Spleen (tissue), 11 donors: ENCODE measurements at regions not wholly inside any gene's neighbourhood (a gene's known extent, or its start where the extent isn't known, plus 50 kb on each side); places are given as distances from the start of the nearest gene placed in this dataset.

Experiments used
- DNase-seq: peaks from one replicate; pipeline ENCODE4 v3.0.0-alpha.2; 2020
- H3K27ac ChIP-seq, 8 donors: fragments of 200-600 bp; sonication (generic) in 7 of 8; 1 replicate in 4 of 8; 2 replicates in 4 of 8; pipeline versions ENCODE4 v1.5.0 to v1.8.0; 2016 to 2021; ENCODE audit warnings: inconsistent platforms in 4 of 8, mild to moderate bottlenecking in 4 of 8, moderate library complexity in 1 of 8
- H3K27me3 ChIP-seq, 7 donors: fragments of 200-600 bp; sonication (generic) in 6 of 7; replicated peaks in 1 of 7; 1 replicate in 4 of 7; 2 replicates in 3 of 7; pipeline versions ENCODE4 v1.5.0 to v1.8.0; 2016 to 2021; ENCODE audit warnings: inconsistent platforms in 3 of 7, mild to moderate bottlenecking in 1 of 7
- H3K36me3 ChIP-seq, 6 donors: fragments of 200-600 bp; sonication (generic) in 5 of 6; 1 replicate in 4 of 6; 2 replicates in 2 of 6; pipeline versions ENCODE4 v1.5.0 to v1.8.0; 2016 to 2021; ENCODE audit warnings: inconsistent platforms in 2 of 6
- H3K4me1 ChIP-seq, 6 donors: fragments of 200-600 bp; sonication (generic) in 5 of 6; 1 replicate in 3 of 6; 2 replicates in 3 of 6; pipeline versions ENCODE4 v1.5.0 to v1.8.0; 2016 to 2021; ENCODE audit warnings: inconsistent platforms in 3 of 6
- H3K4me3 ChIP-seq, 8 donors: fragments of 200-600 bp; sonication (generic) in 7 of 8; 1 replicate in 4 of 8; 2 replicates in 4 of 8; pipeline versions ENCODE4 v1.5.0 to v1.8.0; 2016 to 2021; ENCODE audit warnings: inconsistent platforms in 4 of 8, mild to moderate bottlenecking in 4 of 8, moderate library complexity in 2 of 8
- H3K9me3 ChIP-seq, 8 donors: fragments of 200-600 bp; sonication (generic) in 7 of 8; 1 replicate in 4 of 8; 2 replicates in 4 of 8; pipeline versions ENCODE4 v1.5.0 to v1.8.0; 2016 to 2021; ENCODE audit warnings: inconsistent platforms in 4 of 8
- CTCF ChIP-seq, 11 experiments: fragments of 200-600 bp in 7 of 11; fragments of 450-650 bp in 4 of 11; sonication (generic) in 4 of 11; IDR thresholded peaks in 8 of 11; conservative IDR thresholded peaks in 3 of 11; 1 replicate in 7 of 11; 2 replicates in 4 of 11; pipeline versions ENCODE4 v1.4.0 to v1.8.0; 2016 to 2021; ENCODE audit warnings: antibody characterized with exemption in 11 of 11, inconsistent platforms in 4 of 11, mild to moderate bottlenecking in 1 of 11
- POLR2A ChIP-seq, 3 donors: fragments of 450-650 bp; IDR thresholded peaks; one replicate each; pipeline ENCODE4 v1.5.1; 2017; ENCODE audit warnings: antibody characterized with exemption in 3 of 3, mild to moderate bottlenecking in 1 of 3
- POLR2AphosphoS5 ChIP-seq, 3 donors: sonication (generic); formaldehyde crosslinking; IDR thresholded peaks; one replicate each; pipeline ENCODE4 v1.5.1; 2017; ENCODE audit warnings: antibody characterized with exemption in 3 of 3
- whole genome bisulfite sequencing, 5 donors: extraction: QIAGEN DNeasy Blood & Tissue Kit in 3 of 5; methylation state at CpG; one replicate each; pipeline versions ENCODE4 v1.1.5 to v1.1.7; 2013 to 2018; 5-methylcytosine and 5-hydroxymethylcytosine counted together
- intact Hi-C: fragments of 100-400 bp; cut with DNase I; formaldehyde crosslinking; loops from one replicate; pipeline ENCODE4 v1.15.0; 2023; ENCODE audit warnings: low total_unique reads
- donor health status: healthy with polysubstance abuse.
- donor health status: DM: no; HTN: no; CAD: no; lungs with moderate emphysema.
- donor health status: DM: no; HTN: no; CAD: no.
- donor health status: Bipolar disorder and iron deficiency.
- donor health status: healthy.
- donor health status: DM: no; HTN: no; CAD: no.
- donor health status: DM: yes; HTN: yes; CAD: no.

DNA sequence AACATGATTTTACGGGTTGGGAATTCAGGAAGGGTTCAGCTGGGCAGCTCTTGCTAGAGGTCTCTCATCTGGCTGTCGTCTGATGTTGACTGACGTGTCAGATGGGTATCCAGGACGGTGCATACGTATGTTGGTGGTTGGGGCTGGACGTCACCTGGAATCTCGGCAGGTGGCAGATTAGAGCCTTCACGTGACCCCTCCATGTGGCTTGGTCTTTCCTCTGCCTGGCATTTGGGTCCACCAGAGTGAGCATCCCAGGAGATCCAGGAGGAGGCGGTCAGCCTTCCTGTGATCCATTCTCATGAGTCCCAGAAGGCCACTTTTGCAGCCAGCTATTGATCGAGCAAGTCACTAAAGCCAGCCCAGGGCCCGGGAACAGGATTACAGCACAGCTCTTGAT lies 202.7 kb downstream of the FOXL1 start:
- TF ChIP-seq CTCF (IDR thresholded peaks at IDR 0.05 in 8 of 11, conservative IDR thresholded peaks at IDR 0.05 in 3 of 11) = no peak
- no peak for TF ChIP-seq POLR2A (IDR thresholded peaks at IDR 0.05)
- no peak for TF ChIP-seq POLR2AphosphoS5 (IDR thresholded peaks at IDR 0.05)
- no peak for DNase-seq
- no peak overlapping the region for H3K27ac ChIP-seq
- H3K9me3 ChIP-seq = no peaks in the 10 kb centered on the region
- intact Hi-C loops = no loop called here
- H3K27me3 ChIP-seq = peaks cover 0 to 38% (median 0%) of the 10 kb centered on the region in 7 donors
- H3K4me3 ChIP-seq = no peak overlapping the region
- 82 to 92% (median 91%) methylated on average over 11 of the region's 11 CpGs for WGBS, 5 donors
- H3K36me3 ChIP-seq = no peaks in the 10 kb centered on the region
- H3K4me1 ChIP-seq = no peaks in the 10 kb centered on the region

GRCh38 chr16:86783636-86784626 lies 205.6 kb downstream of the FOXL1 start:
- DNase-seq = no peak
- Histone ChIP-seq H3K27ac (no peak overlapping the region), H3K27me3 (peaks cover 0 to 25% (median 0%) of the 10 kb centered on the region in 7 donors), H3K9me3 (no peaks in the 10 kb centered on the region), H3K36me3 (no peaks in the 10 kb centered on the region), H3K4me3 (no peak overlapping the region), H3K4me1 (no peaks in the 10 kb centered on the region)
- intact Hi-C loops = no loop called here
- no peak for TF ChIP-seq POLR2A (IDR thresholded peaks at IDR 0.05)
- no peak for TF ChIP-seq POLR2AphosphoS5 (IDR thresholded peaks at IDR 0.05)
- no peak for TF ChIP-seq CTCF (IDR thresholded peaks at IDR 0.05 in 8 of 11, conservative IDR thresholded peaks at IDR 0.05 in 3 of 11)
- WGBS, 5 donors = 82 to 87% (median 86%) methylated on average over 23 of the region's 23 CpGs

DNA sequence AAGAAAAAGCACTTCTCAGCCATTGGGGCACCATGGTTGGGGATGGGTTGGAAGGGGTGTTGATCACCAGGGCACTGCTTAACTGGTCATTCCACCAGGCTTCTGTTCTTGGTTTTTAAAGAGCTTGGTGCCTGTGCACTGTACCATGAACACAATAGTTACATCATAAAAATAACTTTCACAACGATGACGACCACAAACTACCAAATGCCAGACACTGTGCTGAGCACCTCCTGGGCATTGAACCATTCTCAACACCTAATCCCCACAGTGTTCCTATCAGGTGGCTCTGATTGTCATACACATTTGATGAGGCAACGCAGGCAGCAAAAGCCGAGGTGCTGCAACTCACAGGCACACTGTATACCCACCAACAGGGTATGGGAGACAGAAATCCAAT lies 208.0 kb downstream of the FOXL1 start:
- WGBS, 5 donors = 79 to 92% (median 87%) methylated on average over 4 of the region's 4 CpGs
- no peak for DNase-seq

More for the DNA sequence above, 208.0 kb downstream of the FOXL1 start:
- no peaks in the 10 kb centered on the region for H3K36me3 ChIP-seq
- no peak overlapping the region for H3K4me3 ChIP-seq
- H3K27me3 ChIP-seq = peaks cover 0 to 29% (median 0%) of the 10 kb centered on the region in 7 donors
- intact Hi-C loops = no loop called here
- H3K27ac ChIP-seq = no peak overlapping the region
- H3K4me1 ChIP-seq = no peaks in the 10 kb centered on the region
- no peak for TF ChIP-seq POLR2AphosphoS5 (IDR thresholded peaks at IDR 0.05)
- TF ChIP-seq CTCF (IDR thresholded peaks at IDR 0.05 in 8 of 11, conservative IDR thresholded peaks at IDR 0.05 in 3 of 11) = no peak
- no peak for TF ChIP-seq POLR2A (IDR thresholded peaks at IDR 0.05)
- no peaks in the 10 kb centered on the region for H3K9me3 ChIP-seq
